ENCODE measurements at regions not wholly inside any gene's neighbourhood (a gene's known extent, or its start where the extent isn't known, plus 50 kb on each side); places are given as distances from the start of the nearest gene placed in this dataset.

DNA sequence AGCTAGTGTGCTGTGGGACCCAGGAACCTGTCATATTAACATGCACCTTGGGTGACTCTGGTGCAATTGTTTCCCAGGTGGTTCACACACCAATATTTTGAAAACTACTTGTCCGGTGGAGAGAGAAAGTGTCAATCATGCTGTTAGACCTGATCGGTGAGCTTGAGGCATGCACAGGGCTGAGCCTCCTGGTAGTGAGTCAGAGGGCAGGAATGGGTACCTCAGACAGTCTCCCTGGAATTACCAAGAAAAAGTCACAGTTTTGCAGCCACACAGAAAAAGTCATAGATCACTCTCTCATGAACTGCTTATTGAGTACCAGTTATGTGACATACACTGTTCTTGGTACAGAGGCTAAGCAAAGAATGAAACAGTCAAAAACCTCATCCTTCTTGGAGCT lies 140.1 kb upstream of the NFIA start:
- TF ChIP-seq, protein P1, sequence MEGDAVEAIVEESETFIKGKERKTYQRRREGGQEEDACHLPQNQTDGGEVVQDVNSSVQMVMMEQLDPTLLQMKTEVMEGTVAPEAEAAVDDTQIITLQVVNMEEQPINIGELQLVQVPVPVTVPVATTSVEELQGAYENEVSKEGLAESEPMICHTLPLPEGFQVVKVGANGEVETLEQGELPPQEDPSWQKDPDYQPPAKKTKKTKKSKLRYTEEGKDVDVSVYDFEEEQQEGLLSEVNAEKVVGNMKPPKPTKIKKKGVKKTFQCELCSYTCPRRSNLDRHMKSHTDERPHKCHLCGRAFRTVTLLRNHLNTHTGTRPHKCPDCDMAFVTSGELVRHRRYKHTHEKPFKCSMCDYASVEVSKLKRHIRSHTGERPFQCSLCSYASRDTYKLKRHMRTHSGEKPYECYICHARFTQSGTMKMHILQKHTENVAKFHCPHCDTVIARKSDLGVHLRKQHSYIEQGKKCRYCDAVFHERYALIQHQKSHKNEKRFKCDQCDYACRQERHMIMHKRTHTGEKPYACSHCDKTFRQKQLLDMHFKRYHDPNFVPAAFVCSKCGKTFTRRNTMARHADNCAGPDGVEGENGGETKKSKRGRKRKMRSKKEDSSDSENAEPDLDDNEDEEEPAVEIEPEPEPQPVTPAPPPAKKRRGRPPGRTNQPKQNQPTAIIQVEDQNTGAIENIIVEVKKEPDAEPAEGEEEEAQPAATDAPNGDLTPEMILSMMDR (IDR thresholded peaks at IDR 0.05; ENCODE audit: low read depth, low read length, poor library complexity, severe bottlenecking) = no peak
- TF ChIP-seq EZH2phosphoT487 (IDR thresholded peaks at IDR 0.05; ENCODE audit: borderline replicate concordance, low read length) = no peak

Data from DOHH2 (cell line).